ENCODE measurements at regions not wholly inside any gene's neighbourhood (a gene's known extent, or its start where the extent isn't known, plus 50 kb on each side); places are given as distances from the start of the nearest gene placed in this dataset.

GRCh38 chr13:26989261-26989956 lies 182.2 kb downstream of the USP12 start:
- DNase-seq: no peak

DNA sequence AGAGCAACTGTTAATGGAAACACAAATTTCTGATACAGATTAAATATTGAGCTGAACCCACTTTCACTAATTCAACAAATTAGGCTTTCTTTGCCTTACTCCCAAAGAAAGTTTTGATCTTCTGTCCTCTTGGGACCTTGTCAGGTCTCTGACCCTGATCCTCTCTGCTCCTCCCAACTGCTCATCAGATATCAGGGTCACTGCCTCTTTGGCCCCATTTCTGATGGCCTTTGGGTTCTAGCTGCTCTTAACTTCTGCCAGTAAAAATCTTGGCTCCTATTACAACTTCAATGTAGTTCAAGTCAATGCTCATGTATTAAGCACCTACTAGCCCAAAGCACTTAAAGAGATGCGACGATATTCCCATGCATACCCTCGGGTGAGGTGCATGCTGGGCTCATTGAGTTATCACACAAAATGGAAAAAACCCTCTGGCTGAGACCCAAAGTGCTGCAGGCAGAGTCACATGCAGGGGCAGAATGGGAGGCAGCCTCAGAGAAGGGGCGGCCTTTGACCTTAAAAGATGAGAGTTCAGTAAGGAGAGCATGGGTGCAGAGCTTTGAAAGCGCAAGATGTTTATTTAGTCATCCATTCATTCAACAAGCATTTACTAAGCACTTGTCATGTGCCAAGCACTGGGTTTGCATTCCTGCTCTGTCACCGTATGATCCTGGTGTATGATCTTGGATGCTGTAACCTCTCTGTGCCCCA lies 183.4 kb downstream of the USP12 start:
- no peak for DNase-seq

DNA sequence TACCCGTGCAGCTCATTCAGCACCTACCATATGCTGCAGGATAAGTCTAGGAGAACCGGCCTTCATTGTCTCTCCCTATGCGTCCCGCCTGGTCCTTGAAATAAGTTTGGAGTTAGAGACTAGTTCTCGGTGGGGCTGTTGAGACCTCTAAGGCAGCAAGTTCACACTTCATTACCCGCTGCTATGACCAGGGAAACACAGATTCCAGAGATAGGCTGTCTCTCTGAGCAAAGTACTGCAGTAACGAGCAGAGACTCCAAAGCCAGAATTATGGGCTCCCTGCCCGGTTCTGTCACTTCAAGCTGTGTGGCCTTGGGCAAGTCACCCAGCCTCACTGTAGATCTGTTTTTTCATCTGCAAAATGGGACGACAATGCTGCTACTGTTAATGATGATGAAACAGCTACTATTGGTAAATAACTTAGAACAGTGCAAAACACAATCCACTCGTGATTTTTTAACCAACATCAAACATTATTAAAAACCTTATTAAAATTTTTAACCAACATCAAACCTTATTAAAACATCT lies 184.1 kb downstream of the USP12 start:
- DNase-seq: no peak

DNA sequence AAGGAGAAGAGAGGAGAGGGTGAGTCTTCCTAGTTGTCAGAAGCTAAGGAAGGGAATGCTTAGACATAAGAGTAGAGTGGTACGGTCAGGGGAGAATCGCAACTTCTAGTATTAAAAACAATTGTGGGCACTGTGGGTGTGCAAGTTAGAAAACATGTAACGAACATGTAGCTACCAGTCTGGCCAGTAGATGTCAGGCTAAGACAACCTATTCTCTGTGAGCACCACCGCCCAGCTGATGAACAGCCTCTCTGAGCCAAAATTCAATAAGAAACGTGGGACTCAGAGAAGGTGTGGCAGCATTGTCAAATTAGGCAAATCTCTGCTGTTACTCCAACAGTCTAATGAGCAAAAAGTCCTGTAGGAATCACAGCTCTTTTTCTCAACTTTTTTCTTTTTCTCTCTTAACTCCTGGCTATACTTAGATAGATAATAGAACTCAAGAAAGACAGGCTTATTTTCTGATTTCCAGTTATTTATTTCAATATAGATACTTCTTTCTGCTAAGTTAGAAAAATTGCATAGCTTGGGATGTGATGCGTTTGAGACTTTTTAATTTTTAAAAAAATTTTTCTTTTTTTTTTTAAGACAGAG lies 186.2 kb downstream of the USP12 start:
- peak; percentile 62 to 78 for DNase-seq

- DNase-seq: no peak
These were observed 187.3 kb downstream of the USP12 start for GRCh38 chr13:26984337-26984736.

GRCh38 chr13:26983543-26984320 lies 187.9 kb downstream of the USP12 start:
- no peak for DNase-seq

DNA sequence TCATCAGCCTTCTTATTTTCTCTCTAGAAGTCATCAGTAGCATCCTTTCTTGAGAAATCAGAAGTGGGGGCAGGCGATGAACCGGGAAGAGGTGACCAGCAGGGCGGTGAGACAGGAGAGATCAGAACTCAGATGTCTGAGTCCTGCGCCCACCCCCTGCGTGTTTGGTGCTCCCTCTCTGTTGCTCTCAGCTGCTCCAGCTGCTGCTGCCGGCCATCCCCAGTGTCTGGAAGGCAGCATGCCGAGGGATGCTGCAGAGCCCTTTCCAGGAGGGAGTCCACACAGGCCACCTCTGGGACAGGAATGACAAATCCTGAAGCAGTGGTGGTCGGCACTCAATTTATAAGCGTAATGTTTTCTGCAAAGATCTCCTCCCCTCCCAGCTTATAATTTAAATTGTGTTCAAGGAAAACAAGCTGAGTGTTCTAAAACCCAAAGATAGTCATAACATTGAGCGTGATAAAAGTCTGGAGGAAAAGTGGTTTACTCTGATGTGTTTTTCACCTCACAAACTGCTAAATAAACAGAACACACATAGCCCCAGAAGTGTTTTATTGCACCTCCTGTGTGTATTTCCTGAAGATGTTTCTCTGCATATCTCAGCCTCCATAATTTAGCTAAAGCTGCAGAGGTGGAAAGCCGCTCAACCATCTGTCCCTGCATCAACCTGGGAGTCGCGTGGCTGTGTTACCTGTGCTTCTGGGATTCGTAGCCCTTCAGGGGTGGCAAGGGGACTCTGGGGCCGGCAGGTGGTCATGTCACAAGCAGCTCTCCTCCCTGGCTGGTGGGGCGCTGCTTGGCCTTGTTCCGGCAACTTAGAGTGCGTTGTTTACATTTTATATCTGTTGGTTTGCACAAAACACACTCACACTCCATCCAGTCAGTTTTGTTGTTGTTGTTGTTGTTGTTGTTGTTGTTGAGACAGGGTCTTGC lies 191.2 kb downstream of the USP12 start:
- DNase-seq: no peak

- DNase-seq: no peak
These were observed 192.3 kb downstream of the USP12 start for GRCh38 chr13:26979334-26979733.

GRCh38 chr13:26978081-26978860 lies 193.3 kb downstream of the USP12 start:
- no peak for DNase-seq

- no peak for DNase-seq
These were observed 194.1 kb downstream of the USP12 start for GRCh38 chr13:26977541-26977940.

DNA sequence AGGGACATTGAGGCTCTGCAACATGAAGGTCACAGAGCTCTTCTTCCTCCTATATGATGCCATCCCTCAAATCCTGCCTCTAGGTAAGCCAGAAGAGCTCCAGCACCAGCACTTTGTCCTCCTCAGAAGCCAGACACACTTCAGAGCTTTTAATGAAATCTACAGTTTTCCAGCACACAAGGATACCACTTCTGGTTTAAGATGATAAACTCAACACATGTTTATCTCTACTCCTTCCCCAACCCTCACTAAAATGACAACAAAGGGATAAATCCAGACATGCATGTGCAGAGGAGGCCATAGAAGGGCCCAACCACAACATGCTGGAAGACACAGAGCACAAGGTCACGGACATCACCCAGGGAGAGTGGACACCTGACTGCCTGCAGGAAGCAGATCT lies 195.3 kb downstream of the USP12 start:
- DNase-seq: no peak

- DNase-seq: no peak
These were observed 197.7 kb downstream of the USP12 start for GRCh38 chr13:26973946-26974345.

DNA sequence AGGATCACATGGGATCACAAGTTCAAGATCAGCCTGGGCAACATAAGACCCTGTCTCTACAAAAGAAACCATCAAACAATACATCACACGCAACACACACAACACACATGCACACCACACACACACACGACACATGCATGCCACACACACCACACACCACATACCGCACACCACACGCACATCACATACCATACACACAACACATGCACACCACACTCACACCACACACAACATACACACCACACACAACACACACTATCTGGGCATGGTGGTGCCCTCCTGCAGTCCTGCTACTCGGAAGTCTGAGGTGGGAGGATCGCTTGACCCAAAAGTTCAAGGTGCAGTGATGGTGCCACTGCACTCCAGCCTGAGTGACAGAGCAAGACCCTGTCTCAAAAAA lies 198.3 kb downstream of the USP12 start:
- no peak for DNase-seq

- DNase-seq: peak; percentile 20 to 24
These were observed 199.4 kb downstream of the USP12 start for GRCh38 chr13:26971990-26972887.

DNA sequence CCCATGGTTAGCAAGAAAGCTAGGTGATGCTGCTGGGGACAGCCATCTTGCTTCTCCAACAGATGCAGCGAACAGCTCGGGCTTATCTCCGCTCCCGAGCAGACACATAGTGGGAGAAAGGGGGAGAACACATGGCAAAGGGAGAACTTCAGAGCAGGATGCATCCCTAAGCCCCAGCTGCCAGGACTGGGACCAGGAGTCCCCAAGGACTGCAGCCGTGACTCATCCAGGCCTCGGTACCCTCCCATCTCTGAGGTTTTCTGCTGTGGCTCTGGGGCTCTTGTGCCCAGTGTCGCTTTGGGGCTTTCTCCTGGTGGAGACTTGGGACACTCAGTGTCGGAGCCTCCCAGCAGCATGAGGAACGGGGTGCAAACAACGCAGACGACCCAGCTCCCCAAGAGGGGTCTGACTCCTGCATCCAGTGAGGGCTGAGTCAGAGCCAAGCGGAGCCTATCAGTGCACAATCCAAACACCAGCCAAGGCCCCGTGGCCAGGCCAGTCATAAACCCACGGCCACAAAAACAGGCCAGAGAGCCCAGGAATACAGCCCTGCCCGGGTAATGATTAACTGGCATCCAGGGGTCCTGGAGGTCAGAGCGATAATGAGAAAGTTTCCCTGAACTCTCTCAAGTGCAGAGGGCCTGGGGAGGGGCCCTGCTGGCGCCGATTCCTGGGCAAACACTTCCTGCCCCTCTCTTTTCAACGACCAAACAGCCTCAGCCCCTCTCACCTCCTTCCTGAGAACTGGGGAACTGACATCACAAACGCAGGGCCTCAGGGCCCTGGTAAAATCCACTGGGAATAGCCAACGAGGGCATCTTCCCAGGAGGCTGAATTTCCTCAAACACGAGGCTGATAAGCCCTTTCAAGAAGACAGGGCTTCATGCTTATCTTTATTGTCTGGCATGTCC lies 202.9 kb downstream of the USP12 start:
- no peak for DNase-seq

DNA sequence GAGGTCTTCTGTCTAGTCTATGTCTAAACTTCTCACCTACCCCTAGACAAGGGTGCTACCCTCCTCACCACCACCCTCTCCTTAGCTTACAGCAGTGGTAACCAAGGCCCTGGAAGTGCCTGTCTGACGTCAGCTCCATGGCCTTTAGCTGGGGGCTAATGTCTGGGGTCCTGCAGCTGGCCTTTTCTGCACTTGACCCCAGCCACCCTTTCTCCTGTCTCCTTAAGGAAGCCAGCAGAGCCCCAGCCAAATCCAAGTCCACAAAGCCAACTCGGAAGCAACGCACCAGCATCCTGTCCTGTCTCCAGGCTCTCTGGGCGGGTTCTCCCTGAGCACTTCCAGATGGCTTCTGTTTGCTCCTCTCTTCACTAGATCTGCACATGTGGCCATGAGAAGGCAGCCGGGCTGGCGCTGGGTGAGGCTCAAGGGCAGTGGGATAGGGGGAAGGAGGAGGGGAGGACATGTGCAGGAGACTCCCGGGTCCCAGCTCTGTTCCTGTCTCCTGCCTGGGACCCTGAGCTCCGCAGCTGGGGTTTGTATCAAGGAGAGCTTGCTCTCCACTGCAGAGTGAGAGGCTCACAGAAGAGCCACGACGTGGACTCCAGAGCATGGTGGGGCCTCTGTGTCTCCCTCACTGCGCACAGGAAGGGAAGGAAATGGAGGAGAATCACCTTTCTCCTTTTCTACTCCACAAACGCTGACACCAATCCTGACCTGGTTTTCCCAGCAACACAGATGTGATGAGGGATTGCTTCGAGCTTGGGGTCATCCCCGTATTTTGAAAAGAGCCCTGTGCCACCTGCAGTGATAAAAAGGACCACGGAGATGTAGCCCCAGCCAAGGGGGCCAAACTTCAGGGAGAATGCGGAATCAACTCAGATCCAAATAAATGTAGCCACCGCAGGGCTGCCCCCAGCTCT lies 204.2 kb downstream of the USP12 start:
- no peak for DNase-seq

DNA sequence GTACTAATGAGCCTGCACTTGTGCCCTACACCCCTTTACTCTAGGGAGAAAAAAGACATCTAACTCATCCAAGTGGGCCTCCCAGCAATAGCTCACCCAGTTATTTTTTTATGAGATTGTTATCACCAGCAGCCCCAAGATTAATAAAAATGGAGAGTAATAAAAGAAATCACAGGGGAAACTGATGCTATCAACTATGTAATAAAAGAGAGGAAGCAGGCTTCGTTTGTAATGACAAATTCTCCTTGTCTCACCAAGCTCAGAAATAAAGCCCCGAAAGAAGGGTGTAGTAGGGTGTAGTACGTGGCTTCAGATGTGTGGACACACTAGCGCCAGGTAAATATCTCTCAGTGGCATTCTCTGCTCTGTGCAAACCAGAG lies 204.9 kb downstream of the USP12 start:
- DNase-seq: no peak
